ENCODE measurements at regions not wholly inside any gene's neighbourhood (a gene's known extent, or its start where the extent isn't known, plus 50 kb on each side); places are given as distances from the start of the nearest gene placed in this dataset.

DNA sequence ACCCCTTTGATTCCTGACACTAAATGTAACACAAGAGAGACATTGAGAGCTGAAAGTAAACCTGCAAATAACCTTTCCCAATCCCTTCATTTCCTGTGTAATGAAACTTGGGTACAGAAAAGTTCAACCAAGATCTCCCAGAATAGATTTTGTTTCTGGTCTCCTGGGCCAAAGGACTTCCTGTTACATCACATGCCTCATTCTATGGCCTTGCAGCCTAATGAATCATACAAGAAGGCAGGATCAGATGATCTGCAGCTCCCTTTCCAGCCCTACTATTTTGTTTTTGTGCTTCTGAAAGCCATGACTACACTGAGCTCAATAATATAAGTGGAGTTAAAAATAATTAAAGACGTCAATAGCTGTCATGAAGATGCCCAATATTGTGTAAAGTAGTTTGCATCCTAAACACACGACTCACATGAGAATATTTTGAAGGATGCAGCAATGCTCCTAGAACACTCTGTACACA lies 73.4 kb upstream of the NOX3 start:
- Histone ChIP-seq H3K27ac (no peak overlapping the region), H3K36me3 (no peaks in the 10 kb centered on the region), H3K4me3 (ENCODE audit: low read depth in 1 of 2, low read length in 1 of 2) (no peak overlapping the region), H3K4me1 (ENCODE audit: control insufficient read depth in 1 of 2, insufficient read depth in 1 of 2, low read depth in 1 of 2, low read length in 1 of 2) (no peaks in the 10 kb centered on the region), H3K9me3 (no peaks in the 10 kb centered on the region), H3K27me3 (no peaks in the 10 kb centered on the region)
- TF ChIP-seq, protein P1, sequence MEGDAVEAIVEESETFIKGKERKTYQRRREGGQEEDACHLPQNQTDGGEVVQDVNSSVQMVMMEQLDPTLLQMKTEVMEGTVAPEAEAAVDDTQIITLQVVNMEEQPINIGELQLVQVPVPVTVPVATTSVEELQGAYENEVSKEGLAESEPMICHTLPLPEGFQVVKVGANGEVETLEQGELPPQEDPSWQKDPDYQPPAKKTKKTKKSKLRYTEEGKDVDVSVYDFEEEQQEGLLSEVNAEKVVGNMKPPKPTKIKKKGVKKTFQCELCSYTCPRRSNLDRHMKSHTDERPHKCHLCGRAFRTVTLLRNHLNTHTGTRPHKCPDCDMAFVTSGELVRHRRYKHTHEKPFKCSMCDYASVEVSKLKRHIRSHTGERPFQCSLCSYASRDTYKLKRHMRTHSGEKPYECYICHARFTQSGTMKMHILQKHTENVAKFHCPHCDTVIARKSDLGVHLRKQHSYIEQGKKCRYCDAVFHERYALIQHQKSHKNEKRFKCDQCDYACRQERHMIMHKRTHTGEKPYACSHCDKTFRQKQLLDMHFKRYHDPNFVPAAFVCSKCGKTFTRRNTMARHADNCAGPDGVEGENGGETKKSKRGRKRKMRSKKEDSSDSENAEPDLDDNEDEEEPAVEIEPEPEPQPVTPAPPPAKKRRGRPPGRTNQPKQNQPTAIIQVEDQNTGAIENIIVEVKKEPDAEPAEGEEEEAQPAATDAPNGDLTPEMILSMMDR (IDR thresholded peaks at IDR 0.05): no peak

DNA sequence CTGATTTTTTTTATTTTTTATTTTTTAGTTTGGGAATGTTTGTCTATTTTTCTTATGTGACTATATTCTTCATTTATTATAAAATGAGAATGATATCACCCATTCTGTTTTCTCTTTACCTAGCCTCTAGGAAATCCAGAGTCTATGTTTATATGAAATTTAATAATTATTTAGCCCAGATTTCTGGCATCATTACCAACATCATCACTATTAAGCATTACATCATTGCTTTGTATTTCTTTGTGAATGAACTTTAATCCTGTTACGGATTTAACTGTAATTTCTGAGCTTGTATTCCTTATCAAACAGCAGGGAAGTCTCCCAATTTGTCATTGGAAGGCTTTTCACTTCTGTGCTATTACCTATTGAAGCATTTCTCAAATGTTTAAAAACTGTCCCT lies 72.7 kb upstream of the NOX3 start:
- H3K36me3 ChIP-seq: no peaks in the 10 kb centered on the region
- H3K9me3 ChIP-seq: no peaks in the 10 kb centered on the region
- TF ChIP-seq, protein P1 (IDR thresholded peaks at IDR 0.05): no peak
- H3K27me3 ChIP-seq: no peaks in the 10 kb centered on the region
- H3K27ac ChIP-seq: no peak overlapping the region
- H3K4me3 ChIP-seq (ENCODE audit: low read depth in 1 of 2, low read length in 1 of 2): no peak overlapping the region
- H3K4me1 ChIP-seq (ENCODE audit: control insufficient read depth in 1 of 2, insufficient read depth in 1 of 2, low read depth in 1 of 2, low read length in 1 of 2): no peaks in the 10 kb centered on the region

DNA sequence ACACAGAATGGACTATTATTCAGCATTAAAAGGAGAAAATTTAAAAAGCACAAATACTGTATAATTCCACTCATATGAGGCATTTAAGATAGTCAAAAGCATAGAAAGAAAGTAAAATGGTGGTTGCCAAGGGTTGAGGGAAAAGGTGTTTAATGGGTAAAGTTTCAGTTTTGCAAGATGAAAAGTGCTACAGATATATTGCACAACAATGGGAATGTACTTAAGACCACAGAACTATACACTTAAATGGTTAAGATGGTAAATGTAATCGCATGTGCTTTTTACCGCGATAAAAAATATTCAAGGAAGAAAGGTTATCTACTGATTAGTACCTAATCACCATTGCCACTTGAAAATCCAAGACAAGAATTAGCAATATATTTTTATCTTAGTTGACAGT lies 71.8 kb upstream of the NOX3 start:
- Histone ChIP-seq H3K4me3 (ENCODE audit: low read depth in 1 of 2, low read length in 1 of 2) (no peak overlapping the region), H3K4me1 (ENCODE audit: control insufficient read depth in 1 of 2, insufficient read depth in 1 of 2, low read depth in 1 of 2, low read length in 1 of 2) (no peaks in the 10 kb centered on the region), H3K27me3 (no peaks in the 10 kb centered on the region), H3K9me3 (no peaks in the 10 kb centered on the region), H3K27ac (no peak overlapping the region), H3K36me3 (no peaks in the 10 kb centered on the region)
- TF ChIP-seq, protein P1 (IDR thresholded peaks at IDR 0.05): no peak

DNA sequence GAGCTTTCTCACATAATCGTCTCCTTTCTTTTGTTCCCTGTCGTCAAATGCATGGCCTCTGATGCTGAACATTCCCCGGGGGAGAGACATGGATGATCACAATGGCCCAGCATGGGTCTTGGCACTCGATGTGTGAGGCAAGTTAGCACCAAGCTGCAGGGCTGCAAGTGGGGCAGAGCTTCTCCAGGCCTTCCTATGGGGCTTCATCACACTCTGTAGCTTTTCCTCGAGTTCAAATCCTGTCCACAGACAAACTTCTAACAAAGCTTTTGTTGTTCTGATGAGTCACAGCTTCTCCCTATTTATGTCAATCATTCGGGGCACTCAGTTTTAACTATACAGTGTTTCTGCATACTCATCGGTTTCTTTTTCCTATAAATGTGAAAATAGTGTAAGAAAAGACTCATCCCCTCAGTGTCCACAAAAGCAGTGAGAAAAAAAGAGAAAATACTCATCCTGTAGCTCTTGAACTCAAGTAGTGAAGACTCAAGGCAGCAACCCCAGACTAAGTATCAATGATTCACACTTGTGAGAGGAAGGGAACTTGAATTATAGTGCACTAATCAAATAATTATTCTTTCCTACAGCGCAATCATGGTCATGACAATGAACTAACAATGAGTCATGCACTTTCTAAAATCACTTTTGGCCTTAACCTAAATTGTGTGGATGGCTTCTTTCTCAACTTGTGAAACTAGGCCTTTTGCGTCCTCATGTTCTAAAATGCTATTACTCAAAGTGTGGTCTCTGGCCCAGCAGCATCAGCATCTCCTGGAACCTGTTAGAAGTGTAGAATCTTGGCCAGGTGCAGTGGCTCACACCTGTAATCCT lies 68.4 kb upstream of the NOX3 start:
- no peaks in the 10 kb centered on the region for H3K27me3 ChIP-seq
- TF ChIP-seq, protein P1 (IDR thresholded peaks at IDR 0.05): no peak
- no peak overlapping the region for H3K4me3 ChIP-seq (ENCODE audit: low read depth in 1 of 2, low read length in 1 of 2)
- H3K4me1 ChIP-seq (ENCODE audit: control insufficient read depth in 1 of 2, insufficient read depth in 1 of 2, low read depth in 1 of 2, low read length in 1 of 2): no peaks in the 10 kb centered on the region
- no peak overlapping the region for H3K27ac ChIP-seq
- H3K9me3 ChIP-seq: no peaks in the 10 kb centered on the region
- no peaks in the 10 kb centered on the region for H3K36me3 ChIP-seq

DNA sequence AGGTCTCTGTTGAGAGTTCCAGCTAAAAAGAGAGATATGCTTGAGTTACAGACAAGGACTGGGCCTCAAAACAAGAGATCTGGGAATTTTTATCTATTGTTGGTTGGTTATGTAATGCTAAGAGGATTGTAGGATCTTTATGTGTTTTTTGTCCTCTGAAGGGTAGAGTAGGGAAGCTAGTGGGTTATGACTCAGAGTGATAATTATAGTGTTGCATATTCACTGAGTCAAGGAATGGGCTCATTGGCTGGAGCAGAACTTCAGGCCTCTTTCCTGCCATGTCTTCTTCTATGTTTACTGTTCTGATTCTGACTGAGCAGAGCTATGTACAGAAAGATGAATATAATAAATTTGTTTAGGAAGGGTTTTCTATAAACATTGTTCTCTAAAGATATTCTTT lies 66.1 kb upstream of the NOX3 start:
- no peaks in the 10 kb centered on the region for H3K9me3 ChIP-seq
- H3K4me3 ChIP-seq (ENCODE audit: low read depth in 1 of 2, low read length in 1 of 2): no peak overlapping the region
- no peaks in the 10 kb centered on the region for H3K4me1 ChIP-seq (ENCODE audit: control insufficient read depth in 1 of 2, insufficient read depth in 1 of 2, low read depth in 1 of 2, low read length in 1 of 2)
- H3K27ac ChIP-seq: no peak overlapping the region
- no peaks in the 10 kb centered on the region for H3K27me3 ChIP-seq
- TF ChIP-seq, protein P1 (IDR thresholded peaks at IDR 0.05): no peak
- H3K36me3 ChIP-seq: no peaks in the 10 kb centered on the region
